DND-41 (cell line): ENCODE measurements at regions not wholly inside any gene's neighbourhood (a gene's known extent, or its start where the extent isn't known, plus 50 kb on each side); places are given as distances from the start of the nearest gene placed in this dataset.

ENCODE experiments used
- CTCF ChIP-seq: IDR thresholded peaks from 2 replicates; pipeline ENCODE4 v1.5.1; 2012; ENCODE audit warnings: borderline replicate concordance, low read length, moderate library complexity, mild to moderate bottlenecking; ENCODE audit not compliant: poor library complexity, severe bottlenecking; ENCODE audit errors: extremely low read depth
- EZH2 ChIP-seq: IDR thresholded peaks from 3 replicates; pipeline ENCODE4 v1.6.1; 2012; ENCODE audit warnings: borderline replicate concordance, low read depth, mild to moderate bottlenecking, moderate library complexity, low read length, inconsistent platforms; ENCODE audit not compliant: severe bottlenecking

- TF ChIP-seq CTCF (no peak), EZH2 (no peak)
Observed at GRCh38 chr5:122599000-122599399, 175.9 kb upstream of the SNX2 start.
